ENCODE measurements at regions not wholly inside any gene's neighbourhood (a gene's known extent, or its start where the extent isn't known, plus 50 kb on each side); places are given as distances from the start of the nearest gene placed in this dataset.

- TF ChIP-seq CTCF (IDR thresholded peaks at IDR 0.05; ENCODE audit: borderline replicate concordance, extremely low read depth, low read length, poor library complexity, severe bottlenecking) = no peak
- TF ChIP-seq EZH2 (IDR thresholded peaks at IDR 0.05; ENCODE audit: borderline replicate concordance, low read depth, low read length, severe bottlenecking) = no peak
These were observed 1071.2 kb downstream of the EFNB2 start for GRCh38 chr13:105464249-105464648.
